Ovary (tissue), 3 donors: ENCODE measurements at regions not wholly inside any gene's neighbourhood (a gene's known extent, or its start where the extent isn't known, plus 50 kb on each side); places are given as distances from the start of the nearest gene placed in this dataset.

Experiments used
- CTCF ChIP-seq, 3 donors: fragments of 450-650 bp in 2 of 3; fragments of 200-600 bp in 1 of 3; IDR thresholded peaks; one replicate each; pipeline versions ENCODE4 v1.5.1 to v1.8.0; 2016 to 2022; ENCODE audit warnings: antibody characterized with exemption in 3 of 3, mild to moderate bottlenecking in 1 of 3
- POLR2A ChIP-seq: fragments of 450-650 bp; IDR thresholded peaks from one replicate; pipeline ENCODE4 v1.6.1; 2017; ENCODE audit warnings: antibody characterized with exemption, mild to moderate bottlenecking, moderate library complexity
- donor health status: DM: no; HTN: no; CAD: no.

GRCh38 chr6:159462431-159462830, 230.6 kb downstream of the SOD2 start:
- TF ChIP-seq CTCF (IDR thresholded peaks at IDR 0.05) (no peak), POLR2A (no peak)
